Neural progenitor cell (in vitro differentiated cells): ENCODE measurements at regions not wholly inside any gene's neighbourhood (a gene's known extent, or its start where the extent isn't known, plus 50 kb on each side); places are given as distances from the start of the nearest gene placed in this dataset.

Source experiments
- CTCF ChIP-seq: fragments of 200-600 bp; sonication (generic); IDR thresholded peaks from 2 replicates; pipeline ENCODE4 v1.5.1; 2017; ENCODE audit warnings: antibody characterized with exemption, mild to moderate bottlenecking
- EZH2 ChIP-seq: fragments of 200-600 bp; sonication (generic); IDR thresholded peaks from 2 replicates; pipeline ENCODE4 v1.6.1; 2017; ENCODE audit warnings: antibody characterized with exemption, mild to moderate bottlenecking, moderate library complexity

DNA sequence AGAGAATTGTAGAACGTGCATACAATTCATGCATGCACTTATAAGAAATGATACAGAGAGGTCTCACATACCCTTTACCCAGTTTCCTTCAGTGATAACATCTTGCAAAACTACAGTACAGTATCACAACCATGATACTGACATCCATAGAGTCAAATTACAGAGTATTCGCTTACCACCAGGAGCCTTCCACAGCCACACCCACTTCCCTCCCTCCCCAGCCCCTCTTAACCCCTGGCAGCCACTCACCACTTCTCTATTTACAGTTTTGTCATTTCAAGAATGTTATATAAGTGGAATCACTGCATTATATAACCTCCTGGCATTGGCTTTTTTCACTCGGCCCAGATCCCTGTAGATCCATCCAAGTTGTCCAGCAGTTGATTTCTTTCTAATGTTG is 143.8 kb downstream of the ZNF248 start:
- no peak for TF ChIP-seq CTCF
- TF ChIP-seq EZH2, result no peak
